ENCODE measurements at regions not wholly inside any gene's neighbourhood (a gene's known extent, or its start where the extent isn't known, plus 50 kb on each side); places are given as distances from the start of the nearest gene placed in this dataset.
A peak's percentile ranks its signal among the peaks of the same experiment; 100 is the strongest.

- intact Hi-C loops (cut with micrococcal nuclease), result no loop called here
- FAIRE-seq (no peak), ATAC-seq (peak; percentile 36)
Measured at GRCh38 chr6:6997263-6998193, 110.2 kb upstream of the RREB1 start.

More at GRCh38 chr6:6997263-6998193, 110.2 kb upstream of the RREB1 start:
- H3K27ac ChIP-seq (ENCODE audit: extremely low read depth, low read depth, low read length), result no peak overlapping the region
- WGBS (ENCODE audit: insufficient coverage, low coverage, missing lambda C conversion rate), result 41% methylated on average over 11 of the region's 11 CpGs
- no peaks in the 10 kb centered on the region for H3K36me3 ChIP-seq (ENCODE audit: control insufficient read depth, insufficient read depth, low read length)
- H3K9me1 ChIP-seq (ENCODE audit: control insufficient read depth, insufficient read depth, low read length), result no peaks in the 10 kb centered on the region
- H4K20me1 ChIP-seq (replicated peaks; ENCODE audit: control insufficient read depth, insufficient read depth, low read length), result no peaks in the 10 kb centered on the region
- ChIA-PET CTCF (ENCODE audit: low intra/inter-chr PET ratio) (no interaction called here), POLR2A (interaction anchor here (0.6 to 1.2 kb wide), 3 partner anchors 11 to 31 kb away, joined by 3 to 6 read pairs (median 4); no protein-coding TSS in a partner anchor)
- H3K79me2 ChIP-seq (ENCODE audit: control insufficient read depth, insufficient read depth, low read length), result no peaks in the 10 kb centered on the region
- H3K4me2 ChIP-seq (ENCODE audit: insufficient read depth, low read length), result no peak overlapping the region
- no peak overlapping the region; a peak in 1 of 4 replicates for H3K9ac ChIP-seq (ENCODE audit: insufficient read depth in 1 of 2, low read depth in 2 of 2, low read length in 2 of 2)
- peaks cover 0 to 11% of the 10 kb centered on the region in 2 experiments; a peak in 3 of 5 replicates for H3K4me1 ChIP-seq (replicated peaks in 1 of 2; ENCODE audit: control insufficient read depth in 2 of 2, insufficient read depth in 2 of 2, low read length in 2 of 2)
- no peak for DNase-seq (ENCODE audit: extremely low read depth in 1 of 4, low spot score in 3 of 4)
- no peaks in the 10 kb centered on the region for H3K27me3 ChIP-seq (ENCODE audit: control insufficient read depth in 2 of 2, insufficient read depth in 2 of 2, low read length in 2 of 2)
- TF ChIP-seq ARID1B (IDR thresholded peaks at IDR 0.05) (peak; percentile 48), CBFA2T3 (IDR thresholded peaks at IDR 0.05) (peak; percentile 53), RB1 (IDR thresholded peaks at IDR 0.05; ENCODE audit: low read depth) (no peak), RBM22 (IDR thresholded peaks at IDR 0.05; ENCODE audit: low read depth, low read length, poor library complexity, severe bottlenecking) (no peak), ZBTB9 (CRISPR knock-in tag; IDR thresholded peaks at IDR 0.05) (no peak), L3MBTL2 (IDR thresholded peaks at IDR 0.05) (peak; percentile 48; the same call in 1 of the 2 replicates), CBFA2T2 (conservative IDR thresholded peaks at IDR 0.05) (peak; percentile 21; the same call in 1 of the 2 replicates), DPF2 (IDR thresholded peaks at IDR 0.05) (0 out of 2 replicates have a peak, but pooled peaks have one; percentile 19), MNT (conservative IDR thresholded peaks at IDR 0.05) (0 out of 4 replicates have a peak, but pooled peaks of 1 of the 2 experiments have one; percentile 28), CTBP1 (IDR thresholded peaks at IDR 0.05; ENCODE audit: borderline replicate concordance) (peak; percentile 19; the same call in 1 of the 2 replicates), KDM1A (IDR thresholded peaks at IDR 0.05) (0 out of 4 replicates have a peak, but pooled peaks have one; percentile 7 to 10), TAL1 (IDR thresholded peaks at IDR 0.05) (peak; percentile 34; the same call in 1 of the 2 replicates), SOX6 (IDR thresholded peaks at IDR 0.05) (0 out of 2 replicates have a peak, but pooled peaks have one; percentile 22), BHLHE40 (IDR thresholded peaks at IDR 0.05; ENCODE audit: low read length) (no peak), ESRRA (IDR thresholded peaks at IDR 0.05; ENCODE audit: borderline replicate concordance, low read depth) (peak; percentile 93), PKNOX1 (IDR thresholded peaks at IDR 0.05) (peak; percentile 34; the same call in 1 of the 2 replicates), TCF3 (CRISPR knock-in tag; IDR thresholded peaks at IDR 0.05) (peak; percentile 27; the same call in 1 of the 2 replicates), HDAC2 (IDR thresholded peaks at IDR 0.05) (0 out of 2 replicates have a peak, but pooled peaks have one; percentile 19)
- BruUV-seq (replicated peaks), result no TSS peak
- H3K9me3 ChIP-seq (replicated peaks; ENCODE audit: control insufficient read depth, insufficient read depth, low read depth, low read length), result no peaks in the 10 kb centered on the region
- in situ Hi-C loops (cut with MboI), result no loop called here
- peak overlapping the region; percentile 61 for H2AFZ ChIP-seq (ENCODE audit: low read depth, low read length)
- H3K4me3 ChIP-seq, result no peak overlapping the region

Data from K562 (cell line).